ENCODE measurements at regions not wholly inside any gene's neighbourhood (a gene's known extent, or its start where the extent isn't known, plus 50 kb on each side); places are given as distances from the start of the nearest gene placed in this dataset.

DNA sequence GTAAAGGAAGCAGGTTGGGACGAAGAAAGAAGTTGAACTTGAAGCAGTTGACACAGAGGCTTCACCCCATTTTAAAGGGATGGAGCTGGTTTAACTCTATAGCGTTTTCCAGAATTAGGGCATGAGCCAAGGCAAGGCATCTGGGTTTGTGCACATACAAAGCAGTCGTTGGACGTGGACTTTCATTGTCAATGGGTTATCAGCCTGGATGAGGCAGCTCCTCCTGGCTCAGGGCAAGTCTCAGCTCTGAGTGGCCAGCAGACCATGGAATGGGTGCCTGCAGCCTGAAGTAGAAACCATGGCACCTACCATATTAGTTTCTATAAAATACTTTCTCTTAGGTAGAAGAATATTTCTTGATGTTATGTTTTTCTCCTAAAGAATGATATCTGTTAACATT lies 163.8 kb upstream of the KCNK2 start:
- WGBS (ENCODE audit: low lambda C conversion rate): 19% methylated on average over 4 of the region's 4 CpGs
- Histone ChIP-seq H3K4me3 (ENCODE audit: low read depth in 2 of 2, low read length in 1 of 2) (no peak overlapping the region), H3K9ac (no peak overlapping the region), H3F3A (replicated peaks; ENCODE audit: insufficient read depth) (no peaks in the 10 kb centered on the region), H3K9me2 (no peaks in the 10 kb centered on the region), H3K4me2 (no peak overlapping the region), H3K4me1 (ENCODE audit: control insufficient read depth in 1 of 2, insufficient read depth in 2 of 2, low read depth in 1 of 2, low read length in 1 of 2) (peaks cover 0 to 3% of the 10 kb centered on the region in 2 experiments; a peak in 1 of 4 replicates), H2AFZ (ENCODE audit: low read depth) (peak overlapping the region; percentile 72; the same call in 1 of the 2 replicates), H3K36me3 (replicated peaks in 1 of 2; ENCODE audit: control insufficient read depth in 1 of 2, insufficient read depth in 2 of 2, low read length in 1 of 2) (no peaks in the 10 kb centered on the region), H3K27me3 (ENCODE audit: insufficient read depth) (no peaks in the 10 kb centered on the region), H4K20me1 (ENCODE audit: insufficient read depth) (no peaks in the 10 kb centered on the region), H3K9me3 (no peaks in the 10 kb centered on the region), H3K27ac (ENCODE audit: low read depth in 2 of 2, low read length in 1 of 2) (no peak overlapping the region), H3K79me2 (ENCODE audit: insufficient read depth) (no peaks in the 10 kb centered on the region)
- POLR2A ChIA-PET: no interaction called here
- no peak for DNase-seq
- CTCF ChIA-PET: no interaction called here
- TF ChIP-seq RCOR1 (IDR thresholded peaks at IDR 0.05; ENCODE audit: low read length) (no peak), JUND (IDR thresholded peaks at IDR 0.05) (no peak), RAD21 (IDR thresholded peaks at IDR 0.05; ENCODE audit: low read length) (no peak), FOXM1 (IDR thresholded peaks at IDR 0.05; ENCODE audit: low read depth) (no peak), NFIC (IDR thresholded peaks at IDR 0.05; ENCODE audit: borderline replicate concordance) (no peak), FOXJ3 (CRISPR knock-in tag; IDR thresholded peaks at IDR 0.05) (no peak), POLR2AphosphoS5 (IDR thresholded peaks at IDR 0.05; ENCODE audit: low read depth, low read length) (no peak), MXI1 (IDR thresholded peaks at IDR 0.05; ENCODE audit: low read depth, low read length) (no peak), GABPA (IDR thresholded peaks at IDR 0.05; ENCODE audit: low read depth) (no peak), TCF12 (IDR thresholded peaks at IDR 0.05) (no peak), YY1 (IDR thresholded peaks at IDR 0.05; ENCODE audit: low read depth) (no peak)
- TF ChIP-seq, protein P1, sequence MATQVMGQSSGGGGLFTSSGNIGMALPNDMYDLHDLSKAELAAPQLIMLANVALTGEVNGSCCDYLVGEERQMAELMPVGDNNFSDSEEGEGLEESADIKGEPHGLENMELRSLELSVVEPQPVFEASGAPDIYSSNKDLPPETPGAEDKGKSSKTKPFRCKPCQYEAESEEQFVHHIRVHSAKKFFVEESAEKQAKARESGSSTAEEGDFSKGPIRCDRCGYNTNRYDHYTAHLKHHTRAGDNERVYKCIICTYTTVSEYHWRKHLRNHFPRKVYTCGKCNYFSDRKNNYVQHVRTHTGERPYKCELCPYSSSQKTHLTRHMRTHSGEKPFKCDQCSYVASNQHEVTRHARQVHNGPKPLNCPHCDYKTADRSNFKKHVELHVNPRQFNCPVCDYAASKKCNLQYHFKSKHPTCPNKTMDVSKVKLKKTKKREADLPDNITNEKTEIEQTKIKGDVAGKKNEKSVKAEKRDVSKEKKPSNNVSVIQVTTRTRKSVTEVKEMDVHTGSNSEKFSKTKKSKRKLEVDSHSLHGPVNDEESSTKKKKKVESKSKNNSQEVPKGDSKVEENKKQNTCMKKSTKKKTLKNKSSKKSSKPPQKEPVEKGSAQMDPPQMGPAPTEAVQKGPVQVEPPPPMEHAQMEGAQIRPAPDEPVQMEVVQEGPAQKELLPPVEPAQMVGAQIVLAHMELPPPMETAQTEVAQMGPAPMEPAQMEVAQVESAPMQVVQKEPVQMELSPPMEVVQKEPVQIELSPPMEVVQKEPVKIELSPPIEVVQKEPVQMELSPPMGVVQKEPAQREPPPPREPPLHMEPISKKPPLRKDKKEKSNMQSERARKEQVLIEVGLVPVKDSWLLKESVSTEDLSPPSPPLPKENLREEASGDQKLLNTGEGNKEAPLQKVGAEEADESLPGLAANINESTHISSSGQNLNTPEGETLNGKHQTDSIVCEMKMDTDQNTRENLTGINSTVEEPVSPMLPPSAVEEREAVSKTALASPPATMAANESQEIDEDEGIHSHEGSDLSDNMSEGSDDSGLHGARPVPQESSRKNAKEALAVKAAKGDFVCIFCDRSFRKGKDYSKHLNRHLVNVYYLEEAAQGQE (IDR thresholded peaks at IDR 0.05; ENCODE audit: low read depth, low read length): no peak
- TF ChIP-seq, protein P2, sequence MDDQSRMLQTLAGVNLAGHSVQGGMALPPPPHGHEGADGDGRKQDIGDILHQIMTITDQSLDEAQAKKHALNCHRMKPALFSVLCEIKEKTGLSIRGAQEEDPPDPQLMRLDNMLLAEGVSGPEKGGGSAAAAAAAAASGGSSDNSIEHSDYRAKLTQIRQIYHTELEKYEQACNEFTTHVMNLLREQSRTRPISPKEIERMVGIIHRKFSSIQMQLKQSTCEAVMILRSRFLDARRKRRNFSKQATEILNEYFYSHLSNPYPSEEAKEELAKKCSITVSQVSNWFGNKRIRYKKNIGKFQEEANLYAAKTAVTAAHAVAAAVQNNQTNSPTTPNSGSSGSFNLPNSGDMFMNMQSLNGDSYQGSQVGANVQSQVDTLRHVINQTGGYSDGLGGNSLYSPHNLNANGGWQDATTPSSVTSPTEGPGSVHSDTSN (IDR thresholded peaks at IDR 0.05): no peak
- TF ChIP-seq, protein P3, sequence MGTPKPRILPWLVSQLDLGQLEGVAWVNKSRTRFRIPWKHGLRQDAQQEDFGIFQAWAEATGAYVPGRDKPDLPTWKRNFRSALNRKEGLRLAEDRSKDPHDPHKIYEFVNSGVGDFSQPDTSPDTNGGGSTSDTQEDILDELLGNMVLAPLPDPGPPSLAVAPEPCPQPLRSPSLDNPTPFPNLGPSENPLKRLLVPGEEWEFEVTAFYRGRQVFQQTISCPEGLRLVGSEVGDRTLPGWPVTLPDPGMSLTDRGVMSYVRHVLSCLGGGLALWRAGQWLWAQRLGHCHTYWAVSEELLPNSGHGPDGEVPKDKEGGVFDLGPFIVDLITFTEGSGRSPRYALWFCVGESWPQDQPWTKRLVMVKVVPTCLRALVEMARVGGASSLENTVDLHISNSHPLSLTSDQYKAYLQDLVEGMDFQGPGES (IDR thresholded peaks at IDR 0.05; ENCODE audit: low read depth, low read length): no peak
- TF ChIP-seq, protein P4, sequence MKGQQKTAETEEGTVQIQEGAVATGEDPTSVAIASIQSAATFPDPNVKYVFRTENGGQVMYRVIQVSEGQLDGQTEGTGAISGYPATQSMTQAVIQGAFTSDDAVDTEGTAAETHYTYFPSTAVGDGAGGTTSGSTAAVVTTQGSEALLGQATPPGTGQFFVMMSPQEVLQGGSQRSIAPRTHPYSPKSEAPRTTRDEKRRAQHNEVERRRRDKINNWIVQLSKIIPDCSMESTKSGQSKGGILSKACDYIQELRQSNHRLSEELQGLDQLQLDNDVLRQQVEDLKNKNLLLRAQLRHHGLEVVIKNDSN (IDR thresholded peaks at IDR 0.05; ENCODE audit: borderline replicate concordance, low read depth): no peak

All from SK-N-SH (cell line).